ENCODE measurements at regions not wholly inside any gene's neighbourhood (a gene's known extent, or its start where the extent isn't known, plus 50 kb on each side); places are given as distances from the start of the nearest gene placed in this dataset.
"Not testable (repeated sequence)": the region's sequence is repeated elsewhere in the genome, so short reads cannot be mapped to it uniquely, and the experiment has no call there.

DNA sequence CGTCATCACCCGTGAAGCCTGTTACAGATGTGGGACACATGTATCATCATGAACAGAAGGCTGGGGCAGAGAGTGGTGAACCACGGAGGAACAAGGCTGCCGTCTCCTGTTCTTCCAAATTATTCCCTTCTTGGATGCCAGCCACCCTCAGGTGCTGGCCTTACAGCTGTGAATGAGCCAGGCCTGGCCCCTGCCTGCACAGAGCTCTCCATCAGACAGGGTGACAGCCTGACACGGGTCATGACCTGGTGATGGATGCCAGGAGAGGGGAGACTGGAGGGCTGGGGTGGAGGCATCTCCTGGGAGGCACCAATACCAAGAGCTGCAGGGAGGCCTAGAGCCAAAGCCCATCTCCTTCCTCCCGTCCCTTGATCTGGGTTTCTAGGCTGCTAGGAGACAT lies 230.0 kb upstream of the C1orf174 start:
- Histone ChIP-seq H3K36me3 (ENCODE audit: control insufficient read depth, insufficient read depth, low read length) (no peaks in the 10 kb centered on the region), H3K27me3 (ENCODE audit: control insufficient read depth, insufficient read depth, low read length) (no peaks in the 10 kb centered on the region), H3K27ac (ENCODE audit: low read length) (no peak overlapping the region), H3K9me3 (ENCODE audit: control insufficient read depth, low read depth, low read length) (no peaks in the 10 kb centered on the region), H3K4me3 (ENCODE audit: low read length) (no peak overlapping the region), H3K4me1 (ENCODE audit: control insufficient read depth, insufficient read depth, low read length) (no peaks in the 10 kb centered on the region)
- WGBS (ENCODE audit: insufficient coverage, low lambda C conversion rate) = no CpG with 5 or more reads among the region's 6 CpGs
- no peak for DNase-seq

- DNase-seq = no peak
- H3K4me1 ChIP-seq (ENCODE audit: control insufficient read depth, insufficient read depth, low read length) = no peaks in the 10 kb centered on the region
- H3K4me3 ChIP-seq (ENCODE audit: low read length) = no peak overlapping the region
- WGBS (ENCODE audit: insufficient coverage, low lambda C conversion rate) = 80% methylated on average over 2 of the region's 5 CpGs
- H3K9me3 ChIP-seq (ENCODE audit: control insufficient read depth, low read depth, low read length) = no peaks in the 10 kb centered on the region
- no peak overlapping the region for H3K27ac ChIP-seq (ENCODE audit: low read length)
- H3K36me3 ChIP-seq (ENCODE audit: control insufficient read depth, insufficient read depth, low read length) = no peaks in the 10 kb centered on the region
- no peaks in the 10 kb centered on the region for H3K27me3 ChIP-seq (ENCODE audit: control insufficient read depth, insufficient read depth, low read length)
Observed at GRCh38 chr1:4131734-4132133, 231.7 kb upstream of the C1orf174 start.

DNA sequence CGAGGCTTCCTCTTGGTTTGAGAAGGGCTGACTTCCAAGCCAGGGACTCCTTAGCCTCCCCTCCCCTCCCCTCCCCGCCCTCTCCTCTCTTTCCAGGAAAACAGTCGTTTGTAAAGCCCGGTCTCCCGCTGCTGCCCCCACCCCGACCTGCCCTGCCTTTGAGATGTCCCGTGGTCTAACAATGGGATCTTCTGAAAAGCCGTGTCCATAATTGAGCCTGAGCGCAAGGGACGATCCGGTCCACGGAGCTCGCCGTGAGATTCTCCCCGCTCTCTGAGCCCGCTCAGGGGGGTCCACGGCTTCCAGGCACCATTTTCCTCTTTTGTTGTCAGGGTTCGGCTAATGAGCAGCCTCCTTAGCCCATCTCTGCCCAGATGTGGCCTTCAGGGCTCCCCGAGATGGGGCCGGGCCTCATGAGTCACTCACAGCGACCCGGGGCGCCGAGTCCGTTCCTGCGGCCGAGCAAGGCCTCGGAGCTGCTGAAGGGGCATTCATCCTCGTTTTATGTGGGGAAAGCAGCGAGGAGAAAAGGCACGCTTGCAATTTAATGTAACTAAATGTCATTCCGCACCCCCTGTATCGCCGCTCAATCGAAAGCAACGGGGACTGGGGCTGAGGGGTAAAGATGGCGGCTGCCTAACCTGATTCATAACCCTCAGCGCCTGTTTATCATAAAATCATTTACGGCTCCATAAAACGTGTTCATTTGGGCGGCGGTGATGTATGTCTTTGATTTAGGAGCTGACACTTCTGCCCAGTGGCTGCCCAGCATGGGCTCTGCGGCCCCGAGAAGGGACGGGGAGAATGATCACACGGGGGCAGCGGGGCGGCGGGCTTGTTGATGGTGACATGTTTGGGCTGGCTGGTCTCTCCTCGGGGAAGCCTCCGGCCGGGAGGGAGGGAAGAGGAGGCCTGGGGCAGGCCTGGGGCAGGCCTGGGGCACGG lies 232.6 kb upstream of the C1orf174 start:
- WGBS (ENCODE audit: insufficient coverage, low lambda C conversion rate) = no CpG with 5 or more reads among the region's 53 CpGs
- Histone ChIP-seq H3K27ac (ENCODE audit: low read length) (no peak overlapping the region), H3K27me3 (ENCODE audit: control insufficient read depth, insufficient read depth, low read length) (no peaks in the 10 kb centered on the region), H3K4me3 (ENCODE audit: low read length) (no peak overlapping the region), H3K4me1 (ENCODE audit: control insufficient read depth, insufficient read depth, low read length) (no peaks in the 10 kb centered on the region), H3K36me3 (ENCODE audit: control insufficient read depth, insufficient read depth, low read length) (no peaks in the 10 kb centered on the region), H3K9me3 (ENCODE audit: control insufficient read depth, low read depth, low read length) (no peaks in the 10 kb centered on the region)
- no peak for DNase-seq

GRCh38 chr1:4133297-4133938 lies 233.3 kb upstream of the C1orf174 start:
- Histone ChIP-seq H3K27ac (ENCODE audit: low read length) (no peak overlapping the region), H3K4me3 (ENCODE audit: low read length) (no peak overlapping the region), H3K27me3 (ENCODE audit: control insufficient read depth, insufficient read depth, low read length) (no peaks in the 10 kb centered on the region), H3K36me3 (ENCODE audit: control insufficient read depth, insufficient read depth, low read length) (no peaks in the 10 kb centered on the region), H3K4me1 (ENCODE audit: control insufficient read depth, insufficient read depth, low read length) (no peaks in the 10 kb centered on the region), H3K9me3 (ENCODE audit: control insufficient read depth, low read depth, low read length) (no peaks in the 10 kb centered on the region)
- no CpG with 5 or more reads among the region's 24 CpGs for WGBS (ENCODE audit: insufficient coverage, low lambda C conversion rate)
- DNase-seq = no peak

- Histone ChIP-seq H3K27me3 (ENCODE audit: control insufficient read depth, insufficient read depth, low read length) (no peaks in the 10 kb centered on the region), H3K4me1 (ENCODE audit: control insufficient read depth, insufficient read depth, low read length) (no peaks in the 10 kb centered on the region), H3K9me3 (ENCODE audit: control insufficient read depth, low read depth, low read length) (no peaks in the 10 kb centered on the region), H3K27ac (ENCODE audit: low read length) (no peak overlapping the region), H3K4me3 (ENCODE audit: low read length) (no peak overlapping the region), H3K36me3 (ENCODE audit: control insufficient read depth, insufficient read depth, low read length) (no peaks in the 10 kb centered on the region)
- 40% methylated on average over 1 of the region's 9 CpGs for WGBS (ENCODE audit: insufficient coverage, low lambda C conversion rate)
- no peak for DNase-seq
Observed at GRCh38 chr1:4133939-4134321, 233.9 kb upstream of the C1orf174 start.

DNA sequence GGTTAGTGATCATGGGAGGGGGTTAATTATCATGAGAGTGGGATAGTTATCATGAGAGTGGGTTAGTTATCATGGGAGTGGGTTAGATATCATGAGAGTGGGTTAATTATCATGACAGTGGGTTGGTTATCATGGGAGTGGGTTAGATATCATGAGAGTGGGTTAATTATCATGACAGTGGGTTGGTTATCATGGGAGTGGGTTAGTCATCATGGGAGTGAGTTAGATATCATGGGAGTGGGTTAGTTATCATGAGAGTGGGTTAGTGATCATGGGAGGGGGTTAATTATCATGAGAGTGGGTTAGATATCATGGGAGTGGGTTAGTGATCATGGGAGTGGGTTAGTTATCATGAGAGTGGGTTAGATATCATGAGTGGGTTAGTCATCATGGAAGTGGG lies 235.8 kb upstream of the C1orf174 start:
- not testable (repeated sequence) for H3K9me3 ChIP-seq (ENCODE audit: control insufficient read depth, low read depth, low read length); H3K4me1 ChIP-seq (ENCODE audit: control insufficient read depth, insufficient read depth, low read length); DNase-seq; H3K27me3 ChIP-seq (ENCODE audit: control insufficient read depth, insufficient read depth, low read length); H3K36me3 ChIP-seq (ENCODE audit: control insufficient read depth, insufficient read depth, low read length); H3K4me3 ChIP-seq (ENCODE audit: low read length); H3K27ac ChIP-seq (ENCODE audit: low read length)

GRCh38 chr1:4137621-4138415 lies 237.7 kb upstream of the C1orf174 start:
- H3K36me3 ChIP-seq (ENCODE audit: control insufficient read depth, insufficient read depth, low read length) = no peaks in the 10 kb centered on the region
- H3K4me1 ChIP-seq (ENCODE audit: control insufficient read depth, insufficient read depth, low read length) = no peaks in the 10 kb centered on the region
- no peaks in the 10 kb centered on the region for H3K9me3 ChIP-seq (ENCODE audit: control insufficient read depth, low read depth, low read length)
- H3K27me3 ChIP-seq (ENCODE audit: control insufficient read depth, insufficient read depth, low read length) = no peaks in the 10 kb centered on the region
- H3K4me3 ChIP-seq (ENCODE audit: low read length) = no peak overlapping the region
- WGBS (ENCODE audit: insufficient coverage, low lambda C conversion rate) = no CpG with 5 or more reads among the region's 14 CpGs
- no peak for DNase-seq
- no peak overlapping the region for H3K27ac ChIP-seq (ENCODE audit: low read length)

DNA sequence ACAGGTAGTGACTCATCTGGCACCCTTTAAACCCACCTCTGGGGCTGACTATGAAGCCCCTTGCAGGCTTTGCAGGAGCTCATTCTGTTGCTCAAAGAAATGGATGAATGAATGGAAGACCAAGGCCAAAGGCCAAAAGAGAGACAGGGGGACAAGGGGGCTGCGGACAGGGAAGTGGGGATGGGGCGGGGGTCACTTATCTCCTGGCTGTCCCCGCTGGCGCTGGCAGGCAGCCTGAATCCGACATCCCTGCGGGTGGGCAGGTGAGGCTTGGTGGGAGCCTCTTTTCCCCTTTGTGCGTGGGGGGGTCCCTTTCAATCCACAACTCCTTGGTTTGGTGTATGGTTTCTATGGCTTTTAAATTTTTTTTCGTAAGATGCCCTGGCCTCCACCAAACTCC lies 239.6 kb upstream of the C1orf174 start:
- Histone ChIP-seq H3K4me1 (ENCODE audit: control insufficient read depth, insufficient read depth, low read length) (no peaks in the 10 kb centered on the region), H3K36me3 (ENCODE audit: control insufficient read depth, insufficient read depth, low read length) (no peaks in the 10 kb centered on the region), H3K27ac (ENCODE audit: low read length) (no peak overlapping the region), H3K4me3 (ENCODE audit: low read length) (no peak overlapping the region), H3K9me3 (ENCODE audit: control insufficient read depth, low read depth, low read length) (no peaks in the 10 kb centered on the region), H3K27me3 (ENCODE audit: control insufficient read depth, insufficient read depth, low read length) (no peaks in the 10 kb centered on the region)
- 100% methylated on average over 1 of the region's 8 CpGs for WGBS (ENCODE audit: insufficient coverage, low lambda C conversion rate)
- DNase-seq = no peak

DNA sequence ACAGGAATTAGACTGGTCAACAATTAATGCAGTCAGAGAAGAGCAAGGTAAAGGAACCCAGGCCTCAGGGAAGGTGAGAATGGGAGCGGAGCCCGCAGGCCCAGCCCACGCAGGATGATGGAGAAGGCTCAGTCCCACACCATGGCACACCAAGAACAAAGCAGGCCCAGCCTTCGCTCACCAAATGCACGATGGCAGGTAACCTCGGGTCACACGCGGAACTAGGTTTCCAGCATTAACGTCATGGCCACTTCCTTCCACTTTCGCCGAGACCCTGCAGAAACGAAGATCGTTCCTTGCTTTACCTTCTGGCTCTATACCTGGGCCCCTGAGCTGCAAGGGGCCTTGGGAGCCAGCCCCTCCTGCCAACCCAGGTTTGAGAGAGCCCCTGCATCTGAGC lies 240.2 kb upstream of the C1orf174 start:
- no peak overlapping the region for H3K27ac ChIP-seq (ENCODE audit: low read length)
- DNase-seq = no peak
- no peaks in the 10 kb centered on the region for H3K9me3 ChIP-seq (ENCODE audit: control insufficient read depth, low read depth, low read length)
- WGBS (ENCODE audit: insufficient coverage, low lambda C conversion rate) = no CpG with 5 or more reads among the region's 13 CpGs
- no peaks in the 10 kb centered on the region for H3K4me1 ChIP-seq (ENCODE audit: control insufficient read depth, insufficient read depth, low read length)
- no peaks in the 10 kb centered on the region for H3K27me3 ChIP-seq (ENCODE audit: control insufficient read depth, insufficient read depth, low read length)
- H3K36me3 ChIP-seq (ENCODE audit: control insufficient read depth, insufficient read depth, low read length) = no peaks in the 10 kb centered on the region
- no peak overlapping the region for H3K4me3 ChIP-seq (ENCODE audit: low read length)

DNA sequence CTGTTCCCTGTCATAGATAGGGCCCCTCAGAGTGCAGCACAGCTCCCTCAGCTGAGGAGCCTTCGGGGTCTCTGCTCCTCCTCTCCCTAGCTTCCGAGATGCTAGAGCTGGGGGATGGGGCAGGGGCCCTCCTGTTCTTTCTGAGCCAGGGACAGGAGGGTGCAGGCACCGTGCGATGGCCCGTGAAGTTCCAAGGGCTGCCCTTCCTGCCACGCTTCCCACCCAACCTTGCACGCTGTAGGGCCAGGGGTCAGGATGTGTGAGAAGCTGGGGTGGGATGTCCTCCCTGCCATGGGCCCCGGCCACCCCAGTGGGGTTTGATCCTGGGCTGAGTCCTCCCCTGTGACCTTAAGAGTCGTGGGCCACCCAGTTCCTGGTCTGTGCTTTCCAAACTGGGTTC lies 240.7 kb upstream of the C1orf174 start:
- Histone ChIP-seq H3K27ac (ENCODE audit: low read length) (no peak overlapping the region), H3K4me3 (ENCODE audit: low read length) (no peak overlapping the region), H3K9me3 (ENCODE audit: control insufficient read depth, low read depth, low read length) (no peaks in the 10 kb centered on the region), H3K36me3 (ENCODE audit: control insufficient read depth, insufficient read depth, low read length) (no peaks in the 10 kb centered on the region), H3K4me1 (ENCODE audit: control insufficient read depth, insufficient read depth, low read length) (no peaks in the 10 kb centered on the region), H3K27me3 (ENCODE audit: control insufficient read depth, insufficient read depth, low read length) (no peaks in the 10 kb centered on the region)
- no peak for DNase-seq
- WGBS (ENCODE audit: insufficient coverage, low lambda C conversion rate) = no CpG with 5 or more reads among the region's 9 CpGs
